LHCN-M2 (cell line): ENCODE measurements at regions not wholly inside any gene's neighbourhood (a gene's known extent, or its start where the extent isn't known, plus 50 kb on each side); places are given as distances from the start of the nearest gene placed in this dataset.
A peak's percentile ranks its signal among the peaks of the same experiment; 100 is the strongest.

Experiments used
- DNase-seq: peaks from one replicate; pipeline ENCODE4 v3.0.0-alpha.2; 2012; ENCODE audit warnings: low read depth

DNA sequence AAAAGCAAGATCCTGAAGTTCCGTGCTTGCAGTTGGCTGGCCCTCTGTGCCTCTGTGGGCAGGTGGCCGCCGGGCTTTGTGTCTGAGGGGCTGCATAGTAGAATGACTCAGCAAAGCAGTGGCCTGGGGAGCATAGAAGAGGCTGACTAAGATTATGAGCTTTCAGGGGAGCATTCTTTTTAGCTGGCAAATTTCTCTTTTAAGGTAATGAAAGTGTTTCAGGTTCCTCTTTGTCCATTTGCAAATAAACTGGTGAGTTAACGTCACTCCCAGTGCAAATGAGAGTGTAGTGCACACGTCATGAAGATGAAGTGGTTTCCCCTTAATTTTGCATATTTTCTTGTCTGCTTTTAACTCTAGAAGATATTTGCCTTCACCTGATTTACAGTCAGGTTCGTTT is 98.6 kb downstream of the BCL2L11 start:
- DNase-seq: no peak

DNA sequence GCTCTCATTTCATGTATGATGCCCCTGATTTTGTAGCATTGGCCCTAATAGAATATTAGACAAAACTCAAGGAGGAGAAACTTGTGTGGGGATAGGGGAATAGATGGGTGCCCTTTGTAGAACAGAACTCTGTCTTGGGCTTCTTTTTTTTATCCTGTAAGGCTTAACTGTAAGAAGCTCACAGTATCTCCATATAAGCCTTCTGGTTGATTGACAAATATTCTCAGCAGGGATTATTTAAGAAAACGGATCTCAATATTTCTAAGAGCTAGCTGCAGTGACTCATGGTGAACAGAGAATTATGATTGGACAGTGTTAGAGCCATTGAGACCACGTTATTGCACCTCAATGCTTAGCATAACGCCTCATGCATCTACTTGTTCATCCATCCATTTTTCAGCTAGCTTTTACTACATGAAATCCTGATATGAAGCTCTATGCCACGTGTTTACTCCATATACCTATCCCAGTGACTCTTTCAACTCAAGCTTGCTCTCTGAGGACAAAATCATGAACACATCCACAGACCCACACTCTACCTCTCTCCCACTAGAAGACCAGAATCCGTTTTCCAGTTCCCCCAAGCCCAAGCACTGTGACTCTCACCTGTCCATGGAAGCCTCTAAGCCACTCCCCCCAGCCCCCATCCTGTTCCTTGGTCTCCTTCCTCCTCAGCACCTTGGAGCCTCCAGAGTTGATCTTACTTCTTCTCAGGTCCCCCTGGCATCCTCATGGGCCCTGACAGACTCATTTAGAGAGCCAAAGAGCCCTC is 99.2 kb downstream of the BCL2L11 start:
- DNase-seq: no peak

DNA sequence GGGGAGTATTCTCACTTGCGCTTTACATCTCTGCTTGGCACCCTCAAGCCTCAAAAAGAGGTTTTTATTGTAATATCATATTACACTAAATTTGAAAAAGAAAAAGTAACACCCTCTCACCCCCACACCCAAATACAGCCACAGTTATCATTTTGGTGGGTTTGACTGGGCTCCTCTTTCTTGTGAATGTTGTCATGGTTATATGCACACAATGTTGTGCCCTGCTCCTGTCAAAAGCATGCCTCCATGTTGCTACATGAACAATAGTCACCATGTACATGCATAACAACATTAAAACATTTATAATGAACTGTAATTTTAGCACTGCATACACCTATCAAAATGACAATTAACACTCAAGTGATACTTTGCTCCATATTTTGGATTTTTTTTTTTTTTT is 100.2 kb downstream of the BCL2L11 start:
- DNase-seq: no peak

DNA sequence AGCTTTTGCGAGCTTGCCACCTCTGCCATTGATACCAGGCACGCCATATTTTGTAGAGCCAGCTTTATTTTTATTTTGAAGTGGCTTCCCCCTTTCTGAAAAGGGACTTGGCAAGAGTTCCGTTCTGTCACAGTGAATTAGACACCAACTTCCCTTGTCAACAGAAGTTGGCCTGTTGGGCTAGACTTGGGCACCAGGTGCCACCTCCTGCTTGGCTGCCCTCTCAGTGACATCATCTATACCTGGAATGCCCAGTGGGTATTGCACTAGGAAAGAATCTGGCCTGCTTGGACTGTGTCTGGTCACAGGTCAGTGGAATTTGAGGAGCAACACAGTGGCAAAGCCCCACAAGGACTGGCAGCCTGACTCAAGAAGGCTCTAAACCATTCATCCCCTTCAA is 101.0 kb downstream of the BCL2L11 start:
- no peak for DNase-seq

DNA sequence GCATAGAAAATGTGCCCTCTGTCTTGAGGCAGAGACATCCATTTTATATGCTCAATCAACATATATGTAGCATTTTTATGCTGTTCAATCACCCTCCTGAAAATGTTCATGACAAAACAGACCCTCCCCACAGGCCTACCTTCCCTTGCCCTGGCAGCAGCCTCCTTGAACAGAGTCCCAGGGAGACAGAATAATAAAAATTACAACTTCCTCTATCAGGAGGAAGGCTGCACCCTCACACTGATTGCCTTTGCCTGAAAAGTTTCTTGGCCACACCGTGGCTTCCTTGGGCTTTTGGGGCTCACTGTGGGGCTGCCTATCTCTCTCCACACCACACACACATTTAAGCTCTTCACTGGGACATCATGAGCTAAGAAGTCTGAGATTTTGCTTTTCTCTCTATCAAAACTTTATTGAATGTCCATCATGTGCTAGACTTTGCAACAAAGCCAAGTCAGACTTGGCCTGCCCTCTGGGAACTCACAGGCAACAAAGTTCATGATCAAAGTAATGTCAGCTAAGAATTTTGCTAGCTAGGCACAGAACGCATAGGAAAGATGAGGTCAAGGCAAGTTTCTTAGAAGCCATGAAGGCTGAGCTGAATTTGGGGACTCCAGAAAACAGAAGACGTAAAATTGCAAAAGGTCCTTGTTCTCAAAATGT is 101.6 kb downstream of the BCL2L11 start:
- no peak for DNase-seq

DNA sequence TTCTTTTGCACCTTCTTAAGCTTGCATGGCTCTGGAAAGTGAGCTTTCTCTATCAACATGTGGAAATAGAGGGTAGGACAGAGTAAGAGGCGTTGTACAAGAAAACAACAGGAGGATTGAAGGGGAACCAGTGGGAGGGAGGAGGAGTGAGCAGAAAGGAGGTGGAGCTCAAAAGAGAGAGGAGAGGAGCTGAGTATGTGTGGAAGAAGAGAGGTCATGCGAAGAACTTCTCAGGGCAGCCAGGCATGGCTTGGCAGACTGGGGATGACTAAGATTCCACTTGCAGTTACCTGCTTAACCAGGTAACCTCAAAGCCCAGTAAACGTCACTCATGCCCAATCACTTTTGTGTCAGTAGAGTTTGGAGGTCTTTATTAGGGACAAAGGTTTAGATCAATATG is 105.1 kb downstream of the BCL2L11 start:
- DNase-seq: no peak

DNA sequence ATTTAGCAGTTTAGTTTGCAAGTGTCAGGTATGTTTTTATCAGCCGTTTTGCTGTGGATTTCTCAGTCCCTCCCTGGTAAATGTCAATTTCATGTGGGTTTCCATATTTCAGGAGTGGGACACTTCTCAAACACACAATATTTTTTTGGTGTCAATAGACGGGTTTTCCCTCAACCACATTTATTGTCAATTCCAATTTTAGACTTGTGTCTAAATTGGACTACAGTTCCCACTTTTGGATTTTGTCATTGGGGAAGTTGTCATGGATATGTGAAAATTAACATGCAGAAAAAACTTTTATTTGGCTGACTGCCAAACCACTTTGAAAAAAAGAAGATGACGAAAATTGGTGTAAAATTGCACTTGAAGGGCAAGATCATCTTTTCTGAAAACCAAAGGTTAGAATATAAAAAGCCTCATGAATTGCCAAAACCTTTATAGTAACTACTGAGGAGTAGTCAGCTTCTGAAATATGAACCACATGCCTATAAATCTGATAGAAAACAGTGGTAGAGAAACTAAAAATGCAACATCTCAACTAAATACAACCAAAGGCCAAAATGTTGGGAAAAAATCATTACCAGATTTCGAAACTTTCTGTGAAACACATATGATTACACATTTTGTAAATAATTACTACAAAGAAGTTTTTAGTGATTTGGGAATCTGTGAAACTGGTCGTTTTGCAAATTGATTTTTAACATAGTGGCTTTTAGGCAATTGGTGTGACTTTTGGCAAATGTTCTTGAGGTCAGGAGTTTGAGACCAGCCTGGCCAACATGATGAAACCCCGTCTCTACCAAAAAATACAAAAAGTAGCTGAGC is 106.4 kb downstream of the BCL2L11 start:
- peak; percentile 77 for DNase-seq

DNA sequence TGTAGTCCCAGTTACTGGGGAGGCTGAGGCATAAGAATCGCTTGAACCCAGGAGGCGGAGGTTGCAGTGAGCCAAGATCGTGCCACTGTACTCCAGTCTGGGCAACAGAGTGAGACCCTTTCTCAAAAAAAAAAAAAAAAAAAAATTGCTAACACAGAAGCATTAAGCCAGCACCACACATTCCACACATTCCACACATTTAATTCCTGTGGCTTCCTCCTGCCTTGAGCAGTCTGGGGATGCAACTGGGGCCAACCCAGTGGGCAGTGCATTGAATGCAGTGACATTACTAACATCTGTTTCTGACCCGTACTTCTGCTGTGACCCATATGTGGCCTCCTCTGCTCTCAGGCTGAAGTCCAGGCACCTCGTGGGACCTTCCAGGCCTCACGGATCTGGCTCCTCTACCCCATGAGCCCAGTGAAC is 107.0 kb downstream of the BCL2L11 start:
- peak; percentile 77 for DNase-seq

DNA sequence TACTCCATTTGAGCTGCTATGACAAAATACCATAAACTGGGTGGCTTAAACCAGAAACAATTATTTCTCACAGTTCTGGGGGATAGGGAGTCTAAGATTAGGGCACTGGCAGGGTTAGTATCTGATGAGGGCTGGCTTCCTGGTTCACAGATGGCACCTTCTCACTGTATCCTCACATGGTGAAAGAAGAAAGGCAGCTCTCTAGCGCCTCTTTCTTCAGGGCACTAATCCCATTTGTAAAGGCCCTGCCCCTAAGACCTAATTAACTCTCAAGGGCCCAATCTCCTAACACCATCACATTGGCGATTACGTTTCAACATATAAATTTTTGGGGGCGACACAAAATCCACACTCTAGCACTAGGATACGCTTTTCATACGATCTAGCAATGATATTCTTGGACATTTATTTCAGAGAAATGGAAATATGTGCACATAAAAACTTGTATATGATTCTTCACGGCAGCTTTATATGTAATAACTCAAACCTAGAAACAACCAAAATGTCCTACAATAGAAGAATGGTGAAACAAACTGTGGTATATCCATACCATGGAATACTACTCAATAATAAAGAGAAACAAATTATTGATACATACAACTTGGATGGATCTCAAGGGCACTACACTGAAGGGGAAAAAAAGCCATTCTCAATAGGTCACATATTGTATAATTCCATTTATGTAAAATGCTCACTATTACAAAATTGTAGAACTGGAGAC is 111.0 kb downstream of the BCL2L11 start:
- DNase-seq: no peak

DNA sequence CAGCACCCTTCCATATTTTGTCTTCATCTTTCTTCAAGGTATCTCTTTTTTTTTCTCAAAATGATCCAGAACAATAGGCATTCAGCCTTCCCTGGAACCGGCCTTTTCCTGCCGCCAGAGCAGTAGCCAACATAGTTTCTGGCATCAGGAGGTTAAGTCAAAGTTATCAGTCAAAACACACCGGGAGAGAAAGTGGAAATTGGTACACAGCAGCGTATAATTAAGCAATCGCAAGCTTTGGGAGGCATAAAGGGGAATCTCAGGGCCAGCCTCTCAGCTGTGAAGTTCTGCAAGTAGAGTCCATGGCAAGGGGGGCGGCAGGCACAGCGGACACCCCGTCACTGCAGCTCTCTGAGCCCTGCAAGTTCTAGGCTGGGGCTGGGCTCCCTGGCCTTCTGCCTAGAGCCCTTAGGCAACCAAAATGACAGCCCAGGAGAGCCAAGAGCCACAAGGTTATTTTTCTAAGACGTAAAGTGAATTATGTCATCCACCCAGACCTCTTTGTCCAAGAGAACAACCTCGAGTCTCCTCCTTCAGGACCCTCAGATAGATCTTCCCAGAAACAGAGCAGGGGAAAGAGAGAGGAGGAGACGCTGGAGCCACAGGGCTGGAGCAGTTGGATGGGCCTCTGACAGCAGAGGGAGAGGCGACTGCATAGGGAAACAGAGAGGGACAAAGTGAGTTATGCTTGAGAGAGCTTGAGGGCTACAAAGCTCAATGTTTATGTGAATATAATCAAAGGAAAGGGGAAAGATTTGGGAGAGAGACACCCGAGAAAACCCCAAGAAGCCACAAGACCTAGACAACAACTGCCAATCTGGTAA is 114.7 kb downstream of the BCL2L11 start:
- no peak for DNase-seq

DNA sequence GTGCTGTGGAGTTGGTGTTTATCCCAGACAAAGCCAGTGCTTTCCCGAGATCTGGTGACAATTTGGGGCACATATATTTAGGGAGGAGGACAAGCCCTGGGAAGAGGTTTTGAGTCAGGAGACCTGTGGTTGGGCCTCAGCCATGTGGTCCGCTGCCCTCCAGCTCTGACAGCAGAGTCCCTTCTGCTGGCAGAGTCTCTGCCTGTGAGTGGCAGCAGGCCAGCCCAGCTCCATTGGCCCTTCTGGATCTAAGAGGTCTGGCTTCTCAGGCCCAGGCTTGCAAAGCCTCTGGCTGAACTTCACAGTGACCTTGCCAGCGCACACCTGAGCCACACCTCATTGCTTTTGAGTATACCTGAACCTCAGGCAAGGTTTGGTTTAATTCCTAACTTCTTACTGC is 115.3 kb downstream of the BCL2L11 start:
- no peak for DNase-seq

DNA sequence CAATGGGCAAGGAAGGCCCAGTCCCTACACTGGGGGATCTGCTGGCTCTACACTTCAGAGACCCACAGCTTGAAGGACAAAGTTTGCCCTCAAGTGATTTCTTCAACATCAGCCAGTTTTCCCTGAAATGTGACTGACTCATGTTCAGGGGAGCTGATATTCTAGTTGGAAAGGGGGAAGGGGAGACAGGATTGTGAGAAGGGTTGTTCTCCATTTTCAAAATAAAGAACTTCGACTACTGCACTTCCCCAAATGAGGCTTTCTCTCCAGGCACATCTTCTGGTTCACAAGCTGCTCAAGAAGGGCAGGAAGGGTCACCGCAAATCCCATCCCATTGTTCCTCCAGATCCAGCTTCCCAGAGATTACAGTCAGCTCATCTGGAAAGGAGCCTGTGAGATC is 117.6 kb downstream of the BCL2L11 start:
- DNase-seq: no peak

DNA sequence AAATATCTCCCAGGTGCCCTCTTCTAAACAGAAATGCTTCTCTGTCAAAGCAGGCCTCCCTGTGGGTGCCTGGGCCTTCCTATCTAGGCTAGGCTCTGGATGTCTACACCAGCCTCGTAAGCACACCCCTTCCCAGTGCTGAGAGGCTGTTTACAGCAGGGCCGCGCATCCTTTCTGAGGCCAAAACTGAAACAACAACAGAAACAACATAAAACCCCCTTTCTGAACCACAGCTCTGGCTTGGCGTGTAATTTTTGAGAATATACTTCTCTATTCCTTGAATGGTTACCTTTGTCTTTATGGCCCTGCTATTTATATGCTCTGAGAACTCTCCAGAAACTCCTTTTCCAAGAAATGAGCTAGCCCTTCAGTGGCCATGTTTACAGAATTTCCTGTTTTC is 118.4 kb downstream of the BCL2L11 start:
- DNase-seq: no peak

DNA sequence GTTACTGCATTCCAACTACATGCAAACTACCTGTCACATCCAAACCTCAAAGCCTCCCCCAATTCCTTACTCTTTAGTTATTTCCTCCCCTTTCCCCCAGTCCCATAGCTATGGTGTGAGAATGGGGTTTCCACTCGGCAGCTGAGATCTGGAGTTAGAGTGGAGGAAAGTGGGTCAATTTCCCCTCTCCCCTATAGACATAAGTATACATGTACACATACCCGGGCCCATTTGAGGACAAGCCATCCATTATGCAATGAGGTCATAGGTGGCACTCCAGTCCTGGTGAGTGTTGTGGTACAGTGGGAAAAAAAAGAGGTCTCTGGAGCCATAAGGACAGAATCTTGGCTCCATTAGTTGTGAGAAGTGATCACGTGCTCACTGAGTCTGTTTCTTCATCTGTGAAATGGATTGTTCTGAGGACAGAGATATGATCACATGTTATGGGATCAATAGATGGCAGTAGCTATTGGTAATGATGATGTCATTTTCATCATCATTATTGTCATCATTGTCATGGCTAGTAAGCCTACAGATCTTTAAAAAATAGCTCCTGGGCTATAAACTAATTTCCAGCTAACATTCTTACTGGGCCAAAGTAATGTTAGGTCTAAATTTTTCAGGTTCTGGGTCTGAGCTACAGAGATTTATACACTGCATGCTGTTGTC is 119.0 kb downstream of the BCL2L11 start:
- DNase-seq: no peak

DNA sequence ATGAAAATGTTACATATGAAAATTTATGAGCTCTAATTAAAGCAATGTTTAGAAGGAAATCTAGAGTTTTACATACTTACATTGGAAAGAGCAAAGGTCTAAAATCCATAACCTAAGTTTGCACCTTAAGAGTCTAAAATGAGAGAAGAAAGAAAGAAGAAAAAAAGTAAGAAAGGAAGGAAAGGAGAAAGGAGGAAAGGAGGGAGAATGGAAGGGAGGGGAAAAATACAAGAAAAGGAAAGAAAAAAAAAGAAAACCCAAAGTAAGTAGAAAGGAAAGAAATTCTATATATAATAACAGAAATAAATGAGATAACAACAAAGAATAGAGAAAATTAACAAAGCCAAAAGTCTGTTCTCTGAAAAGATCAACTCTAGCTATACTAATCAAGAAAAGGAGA is 122.6 kb downstream of the BCL2L11 start:
- DNase-seq: no peak

DNA sequence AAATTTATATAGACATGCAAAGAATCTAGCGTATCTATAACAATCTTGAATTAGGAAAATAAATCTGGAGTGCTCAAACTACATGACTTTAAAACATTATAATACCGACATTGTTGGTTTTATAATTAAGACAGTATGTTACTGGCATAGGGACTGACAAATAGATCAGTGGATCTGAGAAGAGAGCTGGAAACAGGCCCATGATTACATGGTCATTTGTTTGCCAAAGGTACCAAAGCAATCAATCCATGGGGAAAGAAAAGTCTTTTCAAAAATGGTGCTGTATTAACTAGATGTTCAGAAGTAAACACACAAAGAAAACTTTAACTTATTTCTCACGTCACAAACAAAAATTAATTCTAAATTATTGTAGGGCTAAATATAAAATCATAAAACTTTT is 124.2 kb downstream of the BCL2L11 start:
- no peak for DNase-seq

DNA sequence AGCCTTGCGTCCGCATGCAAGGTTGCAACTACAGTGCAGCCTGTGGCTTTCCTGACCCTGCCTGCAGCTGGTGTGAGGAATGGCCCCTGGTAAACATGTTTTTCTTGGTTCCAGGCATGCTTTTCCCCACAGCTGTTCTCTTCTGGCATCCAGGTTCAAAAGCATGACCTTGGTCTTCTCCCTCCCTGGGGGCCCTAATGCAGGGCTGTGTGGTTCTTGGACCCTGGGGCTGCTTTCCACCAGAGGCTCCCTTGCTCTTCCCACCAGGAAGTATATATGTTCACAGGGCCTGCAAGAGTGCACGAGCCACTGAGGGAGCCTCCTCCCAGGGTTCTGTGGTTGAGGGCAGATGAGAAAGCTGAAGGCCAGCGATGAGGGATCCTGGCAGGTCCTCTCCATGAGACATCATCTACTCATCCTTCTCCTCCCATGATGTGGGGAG is 125.9 kb downstream of the BCL2L11 start:
- peak; percentile 45 for DNase-seq

DNA sequence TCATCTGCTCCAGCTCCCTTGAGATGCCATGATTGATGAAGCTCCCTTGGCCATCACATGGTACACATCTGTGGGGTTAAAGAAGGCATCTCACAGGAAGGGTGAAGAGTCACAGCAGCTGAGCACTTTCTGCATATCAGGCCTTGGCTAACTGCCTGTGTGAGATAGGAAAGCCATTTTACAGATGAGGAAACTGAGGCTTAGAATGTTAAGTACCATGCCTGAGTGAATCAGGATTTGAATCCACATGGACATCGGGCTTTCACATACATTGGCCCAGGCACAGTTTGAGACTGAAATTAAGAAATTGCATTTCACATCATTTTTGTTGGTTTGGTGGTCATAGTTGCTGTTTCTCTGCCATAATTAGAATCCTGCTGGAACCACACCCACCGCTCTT is 126.8 kb downstream of the BCL2L11 start:
- no peak for DNase-seq

DNA sequence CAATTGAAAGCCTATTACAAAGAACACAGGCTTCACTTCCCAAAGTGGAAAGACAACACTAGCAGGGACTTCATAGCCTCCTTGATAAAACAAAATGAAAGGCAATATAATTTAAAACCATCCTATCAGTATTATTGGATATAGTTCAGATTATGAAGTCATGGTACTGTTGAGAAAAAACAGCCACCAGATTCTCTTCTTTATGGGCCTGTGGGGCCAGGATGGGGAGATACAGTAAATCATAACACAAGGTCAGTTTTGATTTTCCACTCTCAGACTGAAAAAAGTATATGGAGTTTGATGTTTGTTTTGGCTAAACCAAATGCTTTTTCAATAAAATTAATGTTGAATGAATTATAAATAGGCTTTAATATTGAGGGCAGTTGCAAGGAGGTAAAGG is 129.1 kb downstream of the BCL2L11 start:
- DNase-seq: no peak

DNA sequence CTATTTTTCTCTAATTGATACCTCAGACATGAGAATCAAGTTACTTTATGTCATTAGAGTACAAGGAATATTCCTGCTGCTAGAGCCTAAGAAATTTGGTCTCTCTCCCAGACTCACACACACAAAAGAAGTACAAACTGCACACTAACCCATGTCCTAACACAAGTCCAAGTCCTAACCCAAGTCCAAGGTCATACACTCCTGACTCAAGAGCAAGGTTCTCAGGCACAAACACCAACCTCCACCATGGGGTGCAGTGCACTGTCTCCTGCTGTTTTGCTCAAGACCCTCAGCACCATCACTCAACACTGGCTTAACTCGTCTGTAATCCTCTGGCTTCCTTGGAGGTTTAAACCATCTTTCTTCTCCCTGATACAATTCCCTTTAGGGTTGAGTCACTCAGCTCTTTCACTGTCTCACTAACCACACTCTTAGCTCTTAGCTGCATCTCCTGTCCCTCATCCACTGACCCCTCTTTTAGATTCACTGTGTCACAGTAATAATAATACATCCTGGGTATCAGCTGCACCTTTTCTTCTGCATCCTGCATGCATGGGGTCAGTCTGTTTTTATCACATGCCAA is 129.8 kb downstream of the BCL2L11 start:
- peak; percentile 64 for DNase-seq
